NOMO-1 treated with DMSO at 0.1 percent for 48 hours (cell line): ENCODE measurements at regions not wholly inside any gene's neighbourhood (a gene's known extent, or its start where the extent isn't known, plus 50 kb on each side); places are given as distances from the start of the nearest gene placed in this dataset.
A peak's percentile ranks its signal among the peaks of the same experiment; 100 is the strongest.

ENCODE experiments used
- DNase-seq: peaks from one replicate; lab custom pipeline; 2025; ENCODE audit not compliant: unreplicated experiment; lab: John Stamatoyannopoulos, UW

DNA sequence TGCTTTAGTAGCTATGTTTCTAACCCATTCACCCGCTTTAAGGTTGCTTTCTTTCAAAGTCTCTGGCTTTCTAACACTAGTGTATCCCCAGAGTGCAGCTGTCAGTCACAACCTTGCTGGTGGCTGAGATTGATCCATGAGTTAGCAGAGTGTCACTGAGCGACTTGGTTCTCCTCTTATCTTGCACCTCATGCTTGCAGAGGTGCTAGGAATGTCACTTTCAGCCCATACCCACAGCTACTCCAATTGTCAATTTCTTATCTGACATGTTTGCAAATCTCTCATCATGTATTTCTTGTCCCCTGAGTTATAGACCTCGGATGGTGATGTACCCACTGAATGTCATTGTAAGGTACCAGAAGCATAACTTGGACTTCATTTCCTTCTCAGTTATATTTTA is 1110.2 kb downstream of the GALC start:
- no peak for DNase-seq

DNA sequence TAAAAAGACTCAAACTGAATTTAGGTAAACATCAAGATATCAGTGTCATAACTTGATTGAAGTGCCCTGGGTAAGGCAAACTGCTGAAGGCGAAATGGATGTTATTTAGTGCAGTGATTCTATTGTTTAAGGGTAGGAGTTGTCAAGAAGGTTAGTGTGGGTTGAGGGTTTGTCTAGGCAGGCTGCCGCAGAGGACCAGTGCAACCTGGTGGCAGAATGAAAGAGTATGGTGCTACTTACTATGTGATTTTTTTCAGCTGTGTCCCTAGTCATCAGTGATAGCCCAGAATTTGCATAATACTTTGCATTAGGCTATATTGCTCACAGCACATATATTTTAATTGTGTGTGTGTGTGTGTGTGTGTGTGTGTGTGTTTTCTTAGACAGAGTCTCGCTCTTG is 1127.0 kb downstream of the GALC start:
- DNase-seq, result no peak

DNA sequence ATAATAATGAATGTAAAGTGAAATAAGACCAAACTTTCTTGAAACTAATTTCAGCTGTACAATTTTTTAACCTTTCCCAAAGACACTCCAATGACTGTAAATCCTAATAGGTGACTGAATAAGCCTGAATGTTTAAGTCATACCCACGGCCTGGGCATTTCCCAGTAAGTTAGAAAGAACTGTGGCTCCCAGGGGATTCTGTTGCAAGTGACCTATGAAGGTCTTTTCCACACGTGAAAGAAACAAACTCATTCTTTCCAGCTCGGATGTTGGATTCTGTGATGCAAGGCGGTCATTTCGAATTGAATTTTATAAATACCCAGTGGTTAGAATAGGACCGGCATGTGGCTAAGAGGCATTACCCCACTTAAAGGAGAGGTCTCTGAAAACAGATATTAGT is 1134.4 kb downstream of the GALC start:
- no peak for DNase-seq

DNA sequence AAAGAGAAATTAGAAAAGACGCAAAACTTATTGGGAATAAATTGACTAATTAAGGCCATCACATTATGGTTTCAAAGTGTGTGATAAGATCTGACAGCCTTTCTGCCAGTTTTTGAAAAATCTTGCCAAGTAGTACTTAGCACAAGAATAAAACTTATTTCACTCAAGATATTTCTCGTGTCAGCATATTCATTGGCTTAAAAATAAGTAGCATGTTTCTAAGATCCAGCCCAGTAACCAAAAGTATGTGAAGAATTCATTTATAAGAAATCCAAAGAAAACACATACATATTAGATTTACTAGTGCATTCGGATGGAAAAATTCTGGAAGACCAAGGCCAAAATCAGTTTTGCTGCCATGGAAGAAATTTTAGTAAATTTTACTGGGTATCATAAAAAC is 1135.0 kb downstream of the GALC start:
- no peak for DNase-seq

DNA sequence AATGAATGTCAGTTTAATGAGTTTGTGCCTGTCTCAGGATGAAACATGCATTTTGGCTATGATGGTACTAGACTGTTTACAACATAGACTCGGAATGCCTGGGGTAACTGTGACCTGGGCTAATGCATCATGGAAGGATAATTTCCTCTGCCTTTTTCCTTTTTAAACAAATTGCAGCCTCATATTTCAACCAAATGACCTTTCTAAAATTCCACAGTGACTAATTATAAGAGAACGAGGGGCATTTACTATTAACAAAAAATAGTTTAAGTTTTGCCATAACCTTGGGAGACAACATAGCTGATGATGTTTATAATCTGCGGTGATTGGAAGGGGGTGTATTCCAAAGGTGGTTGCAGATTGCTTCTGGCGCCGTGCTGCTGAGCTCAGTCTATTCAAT is 1140.5 kb downstream of the GALC start:
- DNase-seq, result no peak

DNA sequence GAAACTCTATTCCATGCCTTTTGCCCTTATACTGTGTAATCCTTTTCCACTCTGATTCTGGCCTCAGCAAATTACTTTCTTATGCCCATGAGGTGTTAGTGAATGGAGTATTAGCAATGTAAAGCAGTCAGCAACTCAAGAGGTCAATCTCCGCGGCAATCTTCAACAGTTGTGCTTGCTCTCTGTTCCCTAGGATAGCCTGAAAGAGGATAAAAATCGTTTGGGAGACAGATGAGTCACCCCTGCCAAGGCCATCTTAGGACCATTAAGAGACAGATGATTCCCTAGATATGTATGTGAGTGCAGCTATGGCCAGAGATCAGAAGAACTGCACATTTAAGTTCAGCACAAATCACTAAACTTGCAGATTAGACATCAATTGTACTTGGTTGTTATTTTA is 1145.8 kb downstream of the GALC start:
- DNase-seq, result no peak

DNA sequence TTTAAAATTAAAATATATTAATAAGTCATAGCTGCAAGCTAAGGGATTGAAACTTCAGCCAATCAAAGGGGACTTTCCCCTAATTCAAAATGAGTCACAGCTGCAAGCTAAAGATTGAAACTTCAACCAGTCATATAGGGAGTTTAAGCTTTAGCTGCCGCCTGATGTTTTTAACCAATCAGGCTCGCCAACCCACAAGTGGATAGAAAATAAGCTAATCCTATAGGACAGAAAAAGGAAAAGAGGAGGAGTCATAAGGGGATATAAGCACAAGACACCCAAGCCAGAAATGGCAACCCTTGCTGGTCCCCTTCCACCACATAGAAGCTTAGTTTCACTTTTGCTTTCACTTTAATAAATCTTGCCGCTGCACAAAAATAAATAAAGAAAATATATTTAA is 1154.6 kb downstream of the GALC start:
- no peak for DNase-seq

DNA sequence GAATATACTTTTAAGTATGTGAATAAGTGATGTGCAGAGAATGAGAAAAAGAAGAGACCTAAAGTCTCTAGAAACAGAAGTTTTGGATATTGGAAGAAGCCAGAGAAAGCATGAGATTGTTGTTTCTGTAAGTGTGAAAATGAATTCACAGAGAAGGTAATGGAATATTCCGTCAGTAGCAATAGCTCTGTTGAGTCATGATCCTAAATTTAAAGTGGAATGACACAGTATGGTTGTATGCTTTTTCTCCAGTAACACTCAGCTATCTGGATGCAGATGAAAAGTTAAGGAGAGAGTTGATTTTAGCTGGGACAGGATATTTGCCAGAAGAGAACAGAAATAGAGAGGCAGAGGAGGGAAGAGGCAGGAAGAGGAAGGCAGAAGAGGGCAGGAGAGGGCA is 1166.3 kb downstream of the GALC start:
- DNase-seq, result no peak

DNA sequence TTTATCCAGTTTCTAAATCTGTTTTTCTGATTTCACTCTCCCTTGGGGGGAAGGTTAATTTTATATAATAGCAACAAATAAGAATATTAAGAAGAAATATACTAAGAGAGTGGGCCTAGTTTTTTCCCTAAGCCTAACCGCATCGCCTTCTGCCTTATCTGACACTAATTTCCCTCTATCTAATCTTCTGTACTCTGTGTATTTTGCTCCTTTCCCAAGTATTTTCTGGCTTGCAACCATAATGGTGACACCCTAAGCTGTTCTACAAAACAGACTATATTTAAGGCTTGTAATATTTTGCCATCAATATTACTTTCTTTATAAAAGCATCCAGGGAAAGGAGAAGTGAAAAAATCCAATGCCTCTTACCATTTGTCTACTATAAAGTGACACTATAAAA is 1168.8 kb downstream of the GALC start:
- no peak for DNase-seq

DNA sequence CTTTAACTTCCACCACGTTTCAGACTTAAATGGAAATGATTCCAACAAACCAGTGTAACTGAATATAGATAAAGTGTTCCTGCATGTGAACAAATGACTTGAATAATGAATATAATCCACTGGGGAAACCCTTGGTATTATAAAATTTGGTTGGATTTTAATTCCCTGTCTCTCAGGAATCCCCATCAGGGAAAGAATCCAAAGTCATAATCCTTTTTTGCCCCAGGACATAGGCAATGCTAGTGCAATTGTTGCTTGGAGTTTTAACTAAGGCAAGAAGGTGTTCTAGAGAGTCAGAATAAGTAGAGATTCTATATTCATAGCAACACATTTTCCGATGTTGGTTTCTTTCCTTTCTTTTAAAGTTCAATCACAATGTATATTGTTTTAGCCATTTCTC is 1169.4 kb downstream of the GALC start:
- DNase-seq, result no peak

DNA sequence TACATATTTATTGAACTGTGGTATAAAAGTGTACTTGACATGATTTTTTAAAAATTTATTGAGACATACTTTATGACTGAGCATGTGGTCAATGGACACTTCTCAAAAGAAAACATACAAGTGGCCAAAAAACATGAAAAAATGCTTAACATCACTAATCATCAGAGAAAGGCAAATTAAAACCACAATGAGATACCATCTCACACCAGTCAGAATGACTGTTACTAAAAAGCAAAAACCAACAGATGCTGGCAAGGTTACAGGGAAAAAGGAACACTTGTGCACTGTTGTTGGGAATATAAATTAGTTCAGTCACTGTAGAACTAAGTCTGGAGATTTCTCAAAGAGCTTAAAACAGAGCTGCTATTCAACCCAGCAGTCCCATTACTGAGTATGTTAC is 1177.6 kb downstream of the GALC start:
- DNase-seq, result no peak

DNA sequence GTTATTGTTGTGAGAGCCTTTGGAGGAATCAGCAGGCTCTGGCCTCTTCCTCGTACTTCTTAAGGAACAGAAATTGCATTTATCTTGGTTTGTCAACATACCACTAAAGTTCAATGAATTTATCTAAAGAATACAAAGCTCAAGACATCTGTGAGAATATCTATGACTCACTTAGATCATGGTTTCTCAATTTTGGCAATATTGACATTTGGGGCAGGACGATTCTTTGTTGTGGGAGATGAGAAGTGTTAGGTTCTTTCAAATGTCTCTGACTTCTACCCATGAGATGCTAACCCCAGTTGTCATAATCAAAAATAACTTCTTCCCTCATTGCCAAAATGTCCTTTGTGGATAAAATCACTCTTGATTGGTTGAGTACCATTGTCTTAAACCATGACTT is 1190.3 kb downstream of the GALC start:
- DNase-seq, result no peak

DNA sequence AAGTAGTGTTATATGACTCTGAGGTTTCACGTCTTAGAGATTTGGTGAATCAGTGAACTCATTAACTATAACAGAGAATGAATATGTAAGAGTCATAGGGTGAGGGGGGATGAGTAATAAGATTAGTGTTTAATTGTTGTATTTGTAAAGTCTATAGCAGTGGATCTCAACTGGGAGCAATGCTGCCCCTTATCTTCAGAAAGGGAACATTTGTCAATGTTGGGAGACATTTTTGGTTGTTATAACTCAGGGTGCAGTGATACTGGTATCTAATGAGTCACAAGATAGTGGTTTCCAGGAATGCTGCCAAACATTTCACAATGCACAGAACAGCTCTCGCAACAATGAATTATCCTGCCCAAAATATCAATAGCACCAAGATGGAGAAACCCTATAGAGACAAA is 1193.7 kb downstream of the GALC start:
- DNase-seq, result peak; percentile 68

DNA sequence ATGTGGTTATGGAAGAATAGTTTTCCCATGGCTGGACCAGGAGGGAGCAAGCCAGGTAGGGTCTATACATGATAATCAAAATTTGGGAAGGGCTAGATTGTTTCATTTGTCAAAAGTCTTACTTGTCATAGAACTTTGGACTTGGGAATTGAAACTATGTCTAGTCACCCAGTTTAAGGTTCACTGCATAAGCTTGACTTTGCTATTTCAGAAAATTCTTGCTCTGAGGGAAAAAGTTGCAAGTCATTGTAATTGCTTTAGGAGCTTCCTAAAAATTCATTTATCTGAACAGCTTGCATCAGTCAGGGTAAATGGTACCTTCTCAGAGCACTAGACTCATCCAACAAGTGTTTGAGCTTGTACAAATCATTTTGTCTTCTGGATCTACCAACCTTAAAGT is 1194.7 kb downstream of the GALC start:
- DNase-seq, result peak; percentile 47

DNA sequence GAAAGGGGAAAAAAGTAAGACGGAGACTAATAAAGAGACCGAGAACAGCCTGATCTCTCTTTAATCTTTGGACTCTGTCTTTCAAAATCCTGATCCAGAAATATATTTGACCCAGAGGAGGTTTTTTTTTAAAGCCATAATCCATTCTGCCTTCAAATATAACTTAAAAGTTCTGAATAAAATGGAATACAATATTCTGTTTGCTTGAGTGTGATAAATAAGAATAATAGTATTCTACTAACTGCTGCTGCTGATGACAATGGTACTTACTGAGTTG is 1196.0 kb downstream of the GALC start:
- DNase-seq, result no peak

DNA sequence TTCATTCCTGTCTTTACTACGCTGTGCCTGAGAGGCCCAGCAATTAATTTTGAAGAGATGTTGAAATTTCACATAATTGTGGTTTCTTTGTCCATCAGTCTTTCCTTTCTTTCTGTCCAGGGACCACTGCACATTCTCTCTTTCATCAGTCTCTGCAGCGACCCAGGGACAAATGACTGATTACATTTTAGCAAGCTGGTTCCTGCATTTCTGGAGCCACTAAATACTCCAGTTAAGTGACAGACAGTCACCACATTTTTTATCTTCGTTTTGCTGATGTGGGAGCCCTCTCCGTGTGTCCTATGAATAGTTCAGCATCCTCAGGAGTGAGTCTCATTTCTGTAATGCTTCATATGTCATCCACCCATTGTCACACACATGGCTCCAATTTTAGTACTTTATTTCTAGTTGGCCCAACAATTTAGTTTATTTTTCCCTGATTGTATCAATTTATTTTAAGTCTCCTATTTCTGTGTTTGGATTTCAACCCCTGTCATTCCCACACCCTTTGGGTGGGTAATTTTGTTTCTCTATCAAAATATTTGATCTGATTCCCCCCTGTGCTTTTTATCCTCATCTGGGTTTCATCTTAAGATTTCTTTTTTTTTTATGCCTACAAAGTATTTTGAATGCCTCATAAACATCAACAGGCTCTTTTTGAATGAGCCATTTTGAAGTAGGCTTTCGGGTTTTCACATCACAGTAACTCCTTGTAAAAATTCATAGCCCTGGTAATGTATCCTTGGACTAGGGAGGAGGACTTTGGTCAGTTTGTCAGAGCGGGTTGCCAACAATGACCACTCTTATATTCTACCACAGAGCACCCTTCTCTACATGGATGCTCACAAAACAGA is 1196.5 kb downstream of the GALC start:
- DNase-seq, result peak; percentile 82

DNA sequence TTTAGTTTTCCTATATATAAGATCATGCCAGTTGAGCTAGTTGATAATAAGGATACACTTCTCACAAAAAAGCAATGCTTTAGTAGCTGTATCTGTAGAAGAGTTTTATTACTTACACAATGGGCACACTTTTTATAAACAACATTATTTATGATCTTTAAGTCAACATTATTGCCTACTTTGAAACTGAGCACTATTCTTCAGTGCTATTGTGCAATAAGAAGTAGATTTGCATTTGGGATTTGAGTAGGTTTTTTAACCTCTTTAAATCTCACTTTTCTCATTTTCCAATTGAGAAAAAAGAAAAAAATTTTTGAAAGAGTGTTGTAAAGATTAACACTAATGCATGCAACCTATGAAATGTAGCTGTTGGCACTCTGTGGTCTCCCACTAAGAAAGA is 1198.3 kb downstream of the GALC start:
- no peak for DNase-seq

DNA sequence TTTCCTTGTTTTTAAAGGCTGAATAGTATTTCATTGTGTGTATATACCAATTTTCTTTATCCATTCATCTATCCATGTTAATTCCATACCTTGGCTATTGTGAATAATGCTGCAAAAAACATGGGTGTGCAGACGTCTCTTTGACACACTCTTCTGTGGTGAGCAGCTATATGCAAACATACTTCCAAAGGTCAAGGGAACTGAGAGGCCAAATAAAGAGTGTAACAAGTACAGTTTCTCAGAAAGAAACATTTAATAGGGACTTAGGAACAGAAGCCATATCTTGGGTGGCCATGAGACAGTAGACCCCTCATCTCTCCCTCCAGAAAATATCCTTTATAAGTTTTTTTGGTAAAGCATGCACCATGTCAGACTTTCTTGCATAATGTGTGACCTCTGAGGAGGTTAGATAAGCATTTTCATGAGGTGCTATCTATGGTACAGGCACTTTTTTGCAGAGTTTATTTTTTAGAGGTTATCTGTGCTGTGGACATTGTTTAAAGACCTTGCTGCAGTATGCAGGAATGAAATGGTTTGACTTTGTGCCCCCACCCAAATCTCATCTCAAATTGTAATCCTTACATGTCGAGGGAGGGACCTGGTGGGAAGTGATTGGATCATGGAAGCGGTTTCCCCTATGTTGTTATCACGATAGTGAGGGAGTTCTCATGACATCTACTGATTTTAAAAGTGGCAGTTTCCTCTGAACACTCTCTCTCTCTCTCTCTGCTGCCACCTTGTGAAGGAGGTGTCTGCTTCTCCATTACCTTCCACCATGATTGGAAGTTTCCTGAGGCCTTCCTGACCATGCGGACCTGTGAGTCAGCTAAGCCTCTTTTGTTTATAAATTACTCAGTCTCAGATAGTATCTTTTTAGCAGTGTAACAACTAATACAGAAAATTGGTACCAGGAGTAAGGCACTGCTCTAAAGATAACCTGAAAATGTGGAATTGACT is 1202.3 kb downstream of the GALC start:
- no peak for DNase-seq

DNA sequence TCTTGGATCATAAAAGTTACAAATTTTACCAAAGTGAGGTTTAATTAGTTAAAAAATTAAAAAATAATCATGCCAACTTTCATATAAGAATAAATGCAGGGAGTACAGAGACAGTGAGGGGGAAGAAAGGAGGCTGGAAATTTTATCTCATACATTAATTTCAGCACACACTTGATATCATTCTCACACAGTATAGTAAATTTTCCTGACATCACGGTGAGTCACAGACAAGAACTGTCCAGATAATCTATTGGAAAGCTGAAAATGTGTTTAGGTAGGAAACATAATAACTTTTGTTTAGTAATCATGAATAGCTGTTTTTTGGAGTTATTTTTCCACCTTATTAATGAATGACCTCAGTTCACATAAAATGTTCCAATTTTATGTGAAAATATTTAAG is 1204.8 kb downstream of the GALC start:
- DNase-seq, result no peak

DNA sequence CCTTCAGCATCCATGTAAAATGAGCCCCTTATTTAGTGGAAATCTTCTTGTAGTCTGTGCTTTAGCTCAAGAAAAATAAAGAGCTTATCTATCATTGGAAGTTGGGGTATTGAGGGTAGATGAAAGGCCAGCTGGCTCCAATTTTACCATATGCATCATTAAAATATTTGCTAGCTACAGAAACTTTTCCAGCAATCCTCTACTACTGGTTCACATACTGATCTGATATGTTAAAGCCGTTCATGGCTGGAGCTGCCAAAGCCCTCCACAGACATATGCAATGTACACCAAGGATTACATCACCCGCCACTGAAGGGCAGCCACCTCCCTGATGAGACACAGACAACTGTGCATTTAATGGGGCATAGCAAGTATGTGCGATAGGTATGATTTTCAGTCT is 1205.3 kb downstream of the GALC start:
- DNase-seq, result peak; percentile 44

DNA sequence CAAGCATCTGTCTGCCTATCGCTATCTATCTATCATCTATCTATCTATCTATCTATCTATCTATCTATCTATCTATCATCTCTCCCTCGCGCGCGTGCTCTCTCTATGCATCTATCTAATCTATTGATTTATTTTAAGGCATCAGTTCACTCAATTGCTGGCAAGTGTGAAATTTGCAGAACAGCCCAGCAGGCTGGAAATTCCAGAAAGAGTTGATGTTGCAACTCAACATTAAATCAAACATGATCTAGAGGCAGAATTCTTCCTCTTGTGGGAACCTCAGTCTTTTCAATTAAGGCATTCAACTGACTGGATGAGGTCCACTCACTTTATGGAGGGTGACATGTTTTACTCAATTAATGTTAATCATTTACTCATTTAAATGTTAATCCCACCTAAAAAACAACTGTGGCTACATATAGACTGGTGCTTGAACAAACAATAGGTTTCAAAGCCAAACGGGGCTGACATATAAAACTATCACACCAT is 1210.8 kb downstream of the GALC start:
- no peak for DNase-seq

DNA sequence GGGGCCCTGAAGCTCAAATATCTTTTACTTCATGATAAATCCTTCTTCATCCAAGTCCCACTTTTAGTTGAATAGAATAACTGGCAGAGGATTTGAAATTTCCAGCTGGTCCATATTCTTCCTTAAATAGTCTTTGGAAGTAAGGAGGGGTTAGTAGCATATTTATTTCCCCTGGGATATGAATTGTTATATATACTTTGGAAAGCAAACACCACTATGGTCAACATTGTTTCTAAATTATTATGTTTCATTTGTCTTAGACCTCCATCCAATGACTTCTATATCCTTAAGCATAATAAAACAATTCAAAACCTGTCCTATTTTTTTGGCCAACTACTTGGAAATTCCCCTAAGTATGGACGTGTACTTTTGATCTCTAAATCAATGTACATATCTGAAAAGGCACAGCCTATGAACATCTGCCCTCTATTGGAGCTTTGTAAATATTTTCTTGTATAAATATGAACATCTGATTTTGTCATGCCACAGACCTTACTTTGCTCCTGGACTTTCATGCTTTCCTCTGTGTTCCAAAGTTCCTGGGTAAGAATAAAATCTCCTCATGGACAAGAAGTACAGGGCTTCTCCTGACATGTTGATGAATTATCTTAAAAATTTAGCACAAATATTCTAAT is 1212.0 kb downstream of the GALC start:
- no peak for DNase-seq
